IPS DF 6.9 (cell line): ENCODE measurements at regions not wholly inside any gene's neighbourhood (a gene's known extent, or its start where the extent isn't known, plus 50 kb on each side); places are given as distances from the start of the nearest gene placed in this dataset.

Source experiments
- DNase-seq: peaks from one replicate; pipeline ENCODE4 v3.0.0-alpha.2; 2013; ENCODE audit warnings: low read depth, low spot score
- H3K27ac ChIP-seq: one replicate; pipeline ENCODE4 v1.5.1; 2013; ENCODE audit warnings: low read length, control low read depth
- H3K27me3 ChIP-seq: 2 replicates; pipeline ENCODE4 v1.6.1; 2013; ENCODE audit warnings: mild to moderate bottlenecking, low read length; ENCODE audit not compliant: control insufficient read depth, insufficient read depth
- H3K36me3 ChIP-seq: 2 replicates; pipeline ENCODE4 v1.6.1; 2013; ENCODE audit warnings: low read length; ENCODE audit not compliant: control insufficient read depth, insufficient read depth
- H3K4me1 ChIP-seq: 2 replicates; pipeline ENCODE4 v1.6.1; 2013; ENCODE audit warnings: low read length; ENCODE audit not compliant: control insufficient read depth, insufficient read depth
- H3K4me3 ChIP-seq: 2 replicates; pipeline ENCODE4 v1.5.1; 2013; ENCODE audit warnings: mild to moderate bottlenecking, low read length
- H3K9me3 ChIP-seq: 2 replicates; pipeline ENCODE4 v1.6.1; 2013; ENCODE audit warnings: low read length, inconsistent platforms; ENCODE audit not compliant: control insufficient read depth, insufficient read depth
- WGBS: extraction: QIAGEN DNeasy Blood & Tissue Kit; methylation state at CpG from one replicate; pipeline ENCODE4 v1.1.7; 2013; ENCODE audit warnings: mixed read lengths, missing lambda C conversion rate; ENCODE audit not compliant: insufficient read length, insufficient coverage; 5-methylcytosine and 5-hydroxymethylcytosine counted together

GRCh38 chr11:115625502-115625901 lies 121.3 kb upstream of the CADM1 start:
- DNase-seq: no peak
- WGBS: no CpG with 5 or more reads among the region's 5 CpGs
- H3K9me3 ChIP-seq: no peaks in the 10 kb centered on the region
- H3K36me3 ChIP-seq: no peaks in the 10 kb centered on the region
- no peaks in the 10 kb centered on the region for H3K27me3 ChIP-seq
- H3K4me1 ChIP-seq: no peaks in the 10 kb centered on the region
- no peak overlapping the region for H3K27ac ChIP-seq
- no peak overlapping the region for H3K4me3 ChIP-seq

GRCh38 chr11:115624065-115624464 lies 119.8 kb upstream of the CADM1 start:
- DNase-seq: no peak
- H3K27me3 ChIP-seq: no peaks in the 10 kb centered on the region
- no CpG with 5 or more reads among the region's 7 CpGs for WGBS

GRCh38 chr11:115623021-115623451 lies 118.8 kb upstream of the CADM1 start:
- no peaks in the 10 kb centered on the region for H3K9me3 ChIP-seq
- WGBS: no CpG with 5 or more reads among the region's 9 CpGs
- no peak overlapping the region for H3K4me3 ChIP-seq
- no peaks in the 10 kb centered on the region for H3K36me3 ChIP-seq
- H3K4me1 ChIP-seq: no peaks in the 10 kb centered on the region
- no peak for DNase-seq
- H3K27me3 ChIP-seq: no peaks in the 10 kb centered on the region
- H3K27ac ChIP-seq: no peak overlapping the region

More at GRCh38 chr11:115624065-115624464, 119.8 kb upstream of the CADM1 start:
- H3K27ac ChIP-seq: no peak overlapping the region
- H3K4me3 ChIP-seq: no peak overlapping the region
- H3K36me3 ChIP-seq: no peaks in the 10 kb centered on the region
- no peaks in the 10 kb centered on the region for H3K4me1 ChIP-seq
- H3K9me3 ChIP-seq: no peaks in the 10 kb centered on the region

GRCh38 chr11:115618428-115618827 lies 114.2 kb upstream of the CADM1 start:
- no peak for DNase-seq
- no peaks in the 10 kb centered on the region for H3K9me3 ChIP-seq
- H3K27me3 ChIP-seq: no peaks in the 10 kb centered on the region
- H3K4me3 ChIP-seq: no peak overlapping the region
- no peaks in the 10 kb centered on the region for H3K4me1 ChIP-seq
- H3K27ac ChIP-seq: no peak overlapping the region
- no peaks in the 10 kb centered on the region for H3K36me3 ChIP-seq

GRCh38 chr11:115617767-115618166 lies 113.6 kb upstream of the CADM1 start:
- Histone ChIP-seq H3K9me3 (no peaks in the 10 kb centered on the region), H3K27me3 (no peaks in the 10 kb centered on the region), H3K4me1 (no peaks in the 10 kb centered on the region; the same call in 1 of the 2 replicates), H3K4me3 (no peak overlapping the region), H3K27ac (no peak overlapping the region), H3K36me3 (no peaks in the 10 kb centered on the region)
- no CpG with 5 or more reads among the region's 2 CpGs for WGBS
- no peak for DNase-seq

GRCh38 chr11:115616971-115617370 lies 112.8 kb upstream of the CADM1 start:
- no CpG with 5 or more reads among the region's 2 CpGs for WGBS

GRCh38 chr11:115613986-115614632 lies 109.9 kb upstream of the CADM1 start:
- no peak overlapping the region for H3K4me3 ChIP-seq
- H3K27ac ChIP-seq: no peak overlapping the region
- H3K4me1 ChIP-seq: peaks cover 4% of the 10 kb centered on the region; the same call in 1 of the 2 replicates
- WGBS: no CpG with 5 or more reads among the region's 9 CpGs
- H3K27me3 ChIP-seq: no peaks in the 10 kb centered on the region; the same call in 1 of the 2 replicates
- no peaks in the 10 kb centered on the region for H3K36me3 ChIP-seq
- DNase-seq: no peak
- no peaks in the 10 kb centered on the region for H3K9me3 ChIP-seq

More at GRCh38 chr11:115616971-115617370, 112.8 kb upstream of the CADM1 start:
- no peak for DNase-seq
- no peaks in the 10 kb centered on the region for H3K36me3 ChIP-seq
- H3K27me3 ChIP-seq: no peaks in the 10 kb centered on the region
- H3K4me3 ChIP-seq: no peak overlapping the region
- H3K4me1 ChIP-seq: peaks cover 3% of the 10 kb centered on the region; the same call in 1 of the 2 replicates
- H3K27ac ChIP-seq: no peak overlapping the region
- H3K9me3 ChIP-seq: no peaks in the 10 kb centered on the region

GRCh38 chr11:115613004-115613403 lies 108.8 kb upstream of the CADM1 start:
- H3K27me3 ChIP-seq: no peaks in the 10 kb centered on the region; the same call in 1 of the 2 replicates
- no peak overlapping the region for H3K4me3 ChIP-seq
- no peaks in the 10 kb centered on the region for H3K36me3 ChIP-seq
- no peak for DNase-seq
- H3K4me1 ChIP-seq: peaks cover 4% of the 10 kb centered on the region; the same call in 1 of the 2 replicates
- no peaks in the 10 kb centered on the region for H3K9me3 ChIP-seq
- no CpG with 5 or more reads among the region's 3 CpGs for WGBS
- H3K27ac ChIP-seq: no peak overlapping the region

GRCh38 chr11:115612046-115612730 lies 108.0 kb upstream of the CADM1 start:
- DNase-seq: peak; percentile 33
- Histone ChIP-seq H3K4me3 (no peak overlapping the region), H3K4me1 (peaks cover 4% of the 10 kb centered on the region), H3K27me3 (no peaks in the 10 kb centered on the region; the same call in 1 of the 2 replicates), H3K36me3 (no peaks in the 10 kb centered on the region), H3K9me3 (no peaks in the 10 kb centered on the region), H3K27ac (no peak overlapping the region)
- WGBS: no CpG with 5 or more reads among the region's 9 CpGs

- Histone ChIP-seq H3K4me3 (no peak overlapping the region), H3K27ac (no peak overlapping the region), H3K4me1 (peaks cover 4% of the 10 kb centered on the region), H3K9me3 (no peaks in the 10 kb centered on the region), H3K36me3 (no peaks in the 10 kb centered on the region), H3K27me3 (no peaks in the 10 kb centered on the region; the same call in 1 of the 2 replicates)
- no CpG with 5 or more reads among the region's 6 CpGs for WGBS
- DNase-seq: no peak
These were observed 107.1 kb upstream of the CADM1 start for GRCh38 chr11:115611343-115611742.
